ENCODE measurements at regions not wholly inside any gene's neighbourhood (a gene's known extent, or its start where the extent isn't known, plus 50 kb on each side); places are given as distances from the start of the nearest gene placed in this dataset.

DNA sequence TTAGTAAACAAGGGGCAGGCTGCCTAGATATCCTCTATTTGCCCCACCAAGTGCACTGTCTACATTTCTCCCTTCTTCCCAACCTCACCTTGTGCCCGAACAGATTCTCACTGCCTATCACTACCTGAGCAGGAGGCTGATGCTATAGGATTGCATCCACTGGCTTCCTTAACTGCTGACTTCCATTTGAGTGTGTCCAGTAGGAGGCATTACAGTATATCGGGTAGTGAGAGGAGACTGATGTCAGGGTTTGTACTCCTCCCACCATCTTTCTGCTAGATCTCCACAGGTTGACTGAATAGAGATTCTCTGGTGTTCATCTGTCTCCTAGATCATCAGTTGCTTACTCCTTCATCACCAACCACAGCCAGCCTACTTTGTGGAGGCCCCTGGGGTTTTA is 796.3 kb downstream of the LRRIQ3 start:
- no peak for TF ChIP-seq POLR2A (IDR thresholded peaks at IDR 0.05; ENCODE audit: low read length)
- TF ChIP-seq GATA1 (IDR thresholded peaks at IDR 0.05; ENCODE audit: low read depth, low read length) = no peak

Measured in erythroblast (primary cell).